ENCODE measurements at regions not wholly inside any gene's neighbourhood (a gene's known extent, or its start where the extent isn't known, plus 50 kb on each side); places are given as distances from the start of the nearest gene placed in this dataset.

GRCh38 chr10:128877141-128877540, 589.9 kb upstream of the MGMT start:
- Mint-ChIP-seq H3K9me3 (peaks cover 8% of the 10 kb centered on the region), H3K4me3 (no peak overlapping the region), H3K27ac (ENCODE audit: unreplicated experiment) (no peak overlapping the region), H3K4me1 (no peaks in the 10 kb centered on the region), H3K27me3 (ENCODE audit: low read depth) (peaks cover 7% of the 10 kb centered on the region), H3K36me3 (ENCODE audit: low read depth) (no peaks in the 10 kb centered on the region)
- no peak for TF ChIP-seq CTCF (conservative IDR thresholded peaks at IDR 0.05)
- DNase-seq (ENCODE audit: low read depth, low spot score) = no peak

DNA sequence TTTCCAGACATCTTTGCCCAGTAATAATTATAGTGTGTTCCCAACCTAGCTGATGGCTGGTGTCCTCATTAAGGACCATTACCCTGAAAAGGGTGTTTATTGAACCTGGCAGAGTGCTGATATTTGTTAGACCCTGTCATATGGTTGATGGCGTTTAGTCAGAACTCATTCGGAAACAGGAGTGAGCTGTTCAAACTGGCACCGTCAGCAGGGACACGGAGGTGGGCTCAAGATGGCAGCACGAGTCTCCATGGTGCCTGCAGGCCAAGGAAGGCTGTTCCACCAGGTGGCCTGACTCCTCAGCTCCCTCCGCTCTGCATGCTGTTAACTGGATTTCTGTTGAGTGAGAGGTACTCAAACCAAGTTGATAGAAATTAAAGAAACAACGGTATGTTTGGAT, 589.1 kb upstream of the MGMT start:
- H3K27me3 Mint-ChIP-seq (ENCODE audit: low read depth) = peaks cover 7% of the 10 kb centered on the region
- DNase-seq (ENCODE audit: low read depth, low spot score) = no peak
- H3K9me3 Mint-ChIP-seq = peaks cover 8% of the 10 kb centered on the region
- H3K4me1 Mint-ChIP-seq = no peaks in the 10 kb centered on the region
- no peak for TF ChIP-seq CTCF (conservative IDR thresholded peaks at IDR 0.05)
- H3K27ac Mint-ChIP-seq (ENCODE audit: unreplicated experiment) = no peak overlapping the region
- H3K36me3 Mint-ChIP-seq (ENCODE audit: low read depth) = no peaks in the 10 kb centered on the region
- no peak overlapping the region for H3K4me3 Mint-ChIP-seq

GRCh38 chr10:128879030-128879429, 588.0 kb upstream of the MGMT start:
- peaks cover 7% of the 10 kb centered on the region for H3K27me3 Mint-ChIP-seq (ENCODE audit: low read depth)
- no peaks in the 10 kb centered on the region for H3K36me3 Mint-ChIP-seq (ENCODE audit: low read depth)
- H3K27ac Mint-ChIP-seq (ENCODE audit: unreplicated experiment) = no peak overlapping the region
- no peak for TF ChIP-seq CTCF (conservative IDR thresholded peaks at IDR 0.05)
- H3K9me3 Mint-ChIP-seq = peaks cover 8% of the 10 kb centered on the region
- no peak overlapping the region for H3K4me3 Mint-ChIP-seq
- no peak for DNase-seq (ENCODE audit: low read depth, low spot score)
- no peaks in the 10 kb centered on the region for H3K4me1 Mint-ChIP-seq

DNA sequence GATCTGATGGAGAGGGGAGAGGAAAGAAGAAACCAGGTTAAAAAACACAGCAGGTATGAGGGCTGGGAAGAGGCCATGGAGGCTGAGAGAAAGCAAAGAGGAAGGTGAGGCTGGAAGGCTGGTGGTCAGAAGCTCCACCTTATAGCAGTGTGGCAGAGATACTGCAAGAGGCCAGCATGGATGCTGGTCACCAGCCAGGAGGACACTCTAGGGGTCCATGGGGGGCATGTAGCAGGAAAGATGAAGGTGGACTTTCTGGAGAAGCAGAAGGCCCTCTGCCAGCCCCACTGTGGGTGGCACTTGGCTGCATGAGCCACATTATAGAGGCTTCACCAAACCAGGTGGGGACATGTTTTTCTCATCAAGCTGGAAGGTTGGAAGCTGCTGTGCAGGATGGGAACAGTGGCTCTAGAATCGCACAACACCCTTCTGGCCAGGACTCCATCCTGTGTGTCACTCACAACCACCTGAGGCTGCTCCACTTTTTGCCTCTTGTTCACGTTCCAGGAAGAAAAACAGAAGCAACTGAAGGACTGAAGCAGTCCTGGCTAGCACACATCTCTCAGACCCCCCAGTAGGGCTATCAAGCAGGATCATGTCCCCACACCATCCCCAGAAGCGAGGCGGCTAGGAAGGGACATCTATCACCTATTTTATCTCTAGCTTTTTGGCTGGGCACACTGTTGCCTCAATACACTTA, 587.5 kb upstream of the MGMT start:
- Mint-ChIP-seq H3K27me3 (ENCODE audit: low read depth) (peaks cover 7% of the 10 kb centered on the region), H3K27ac (ENCODE audit: unreplicated experiment) (peak overlapping the region; percentile 4), H3K9me3 (peaks cover 8% of the 10 kb centered on the region), H3K4me1 (no peaks in the 10 kb centered on the region), H3K36me3 (ENCODE audit: low read depth) (no peaks in the 10 kb centered on the region), H3K4me3 (no peak overlapping the region)
- TF ChIP-seq CTCF (conservative IDR thresholded peaks at IDR 0.05) = no peak
- no peak for DNase-seq (ENCODE audit: low read depth, low spot score)

DNA sequence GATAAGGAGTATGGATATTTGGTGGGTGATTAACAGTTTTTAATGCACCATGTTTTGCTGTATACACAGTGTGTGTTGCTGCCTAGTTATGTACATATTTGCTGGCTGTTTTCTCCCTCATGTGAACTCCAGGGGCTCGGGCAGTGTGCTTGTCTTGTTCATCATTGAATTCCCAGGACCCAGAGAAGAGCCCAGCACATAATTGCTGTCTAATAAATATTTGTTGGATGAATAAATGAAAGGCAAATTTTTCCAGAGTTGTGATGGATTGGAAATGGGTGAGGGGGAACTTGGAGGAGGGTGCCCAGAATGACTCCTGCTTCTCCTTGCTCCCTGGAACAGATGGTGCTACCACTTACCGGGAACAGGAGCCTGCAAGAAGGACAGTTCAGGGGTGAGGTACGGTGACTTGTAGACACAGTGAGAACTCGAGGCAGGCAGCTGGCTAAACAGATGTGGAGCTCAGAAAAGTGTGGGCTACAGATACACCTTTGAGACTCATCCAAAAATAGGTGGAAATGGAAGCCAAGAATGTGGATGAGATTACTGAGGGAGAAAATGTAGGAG, 586.8 kb upstream of the MGMT start:
- Mint-ChIP-seq H3K9me3 (peaks cover 8% of the 10 kb centered on the region), H3K27me3 (ENCODE audit: low read depth) (peaks cover 7% of the 10 kb centered on the region), H3K27ac (ENCODE audit: unreplicated experiment) (no peak overlapping the region), H3K4me3 (no peak overlapping the region), H3K4me1 (no peaks in the 10 kb centered on the region), H3K36me3 (ENCODE audit: low read depth) (no peaks in the 10 kb centered on the region)
- DNase-seq (ENCODE audit: low read depth, low spot score) = no peak
- TF ChIP-seq CTCF (conservative IDR thresholded peaks at IDR 0.05) = no peak

Data from neural crest cell (in vitro differentiated cells).